Right lobe of liver (tissue), 4 donors: ENCODE measurements at regions not wholly inside any gene's neighbourhood (a gene's known extent, or its start where the extent isn't known, plus 50 kb on each side); places are given as distances from the start of the nearest gene placed in this dataset.

Experiments
- CTCF ChIP-seq, 4 donors: fragments of 200-600 bp in 3 of 4; fragments of 450-650 bp in 1 of 4; IDR thresholded peaks; one replicate each; pipeline versions ENCODE4 v1.5.1 to v1.8.0; 2016 to 2022; ENCODE audit warnings: antibody characterized with exemption in 4 of 4, mild to moderate bottlenecking in 2 of 4
- POLR2A ChIP-seq: fragments of 450-650 bp; IDR thresholded peaks from one replicate; pipeline ENCODE4 v1.6.1; 2017; ENCODE audit warnings: antibody characterized with exemption, mild to moderate bottlenecking
- donor health status: DM: no; HTN: no; CAD: no.
- donor health status: DM: no; HTN: no; CAD: no.
- donor health status: DM: no; HTN: yes; CAD: no.

GRCh38 chr7:428927-429827 lies 90.5 kb downstream of the PDGFA start:
- TF ChIP-seq CTCF (IDR thresholded peaks at IDR 0.05) (no peak), POLR2A (no peak)
